GM18858 (cell line): ENCODE measurements at regions not wholly inside any gene's neighbourhood (a gene's known extent, or its start where the extent isn't known, plus 50 kb on each side); places are given as distances from the start of the nearest gene placed in this dataset.

Experiments used
- ATAC-seq: cut with Tn5 transposase; IDR thresholded peaks from one replicate; pipeline ENCODE4 v1.9.1; 2021; ENCODE audit not compliant: unreplicated experiment

DNA sequence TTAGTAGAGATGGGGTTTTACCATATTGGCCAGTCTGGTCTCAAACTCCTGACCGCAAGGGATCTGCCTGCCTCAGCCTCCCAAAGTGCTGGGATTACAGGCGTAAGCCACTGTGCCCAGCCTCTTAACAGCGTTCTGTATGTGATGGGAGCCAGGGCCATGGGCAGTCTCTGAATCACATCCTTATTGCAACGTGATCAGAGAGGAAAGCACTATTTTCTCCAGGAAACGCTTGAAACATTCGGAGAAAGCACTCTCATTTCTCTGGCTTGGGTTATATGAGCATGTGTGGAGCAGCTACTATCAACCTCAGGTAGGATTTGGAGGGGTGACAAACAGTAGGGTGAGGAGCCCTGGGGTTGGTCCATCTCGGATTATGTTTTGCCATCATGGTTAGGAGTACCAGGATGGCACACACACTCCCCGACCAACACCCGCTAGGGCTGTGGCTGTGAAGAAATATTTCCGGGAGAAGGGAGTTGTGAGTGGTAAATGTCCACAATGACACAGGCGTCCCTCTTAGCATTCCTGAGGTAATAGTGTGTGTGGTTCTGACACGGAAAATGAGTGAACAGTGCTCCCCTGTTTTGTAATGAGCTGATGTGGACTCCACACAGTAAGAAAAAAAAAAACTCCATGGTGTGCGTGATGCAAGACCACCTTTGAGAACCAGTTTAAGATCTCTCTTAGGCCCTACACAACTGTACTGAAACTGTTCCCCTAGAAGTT is 406.2 kb upstream of the ZNF608 start:
- no peak for ATAC-seq

DNA sequence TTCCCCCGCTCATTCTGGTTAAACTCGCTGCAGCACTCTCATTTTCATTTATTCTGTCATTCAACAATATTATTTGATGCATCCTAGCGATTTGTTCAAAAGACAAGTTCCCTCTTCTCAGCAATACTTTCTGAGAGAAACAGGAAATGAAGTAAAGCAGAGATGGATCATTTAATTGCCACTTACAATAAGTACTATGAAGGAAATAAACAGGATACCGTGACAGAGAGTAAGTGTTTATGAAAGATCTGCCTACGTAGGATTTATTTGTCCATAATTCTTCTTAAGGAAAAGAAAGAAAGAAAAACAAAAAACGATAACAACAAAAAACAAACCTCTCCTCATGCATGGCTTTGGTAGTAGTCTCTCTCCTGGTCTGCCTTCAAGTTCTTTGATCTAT is 406.8 kb upstream of the ZNF608 start:
- no peak for ATAC-seq

DNA sequence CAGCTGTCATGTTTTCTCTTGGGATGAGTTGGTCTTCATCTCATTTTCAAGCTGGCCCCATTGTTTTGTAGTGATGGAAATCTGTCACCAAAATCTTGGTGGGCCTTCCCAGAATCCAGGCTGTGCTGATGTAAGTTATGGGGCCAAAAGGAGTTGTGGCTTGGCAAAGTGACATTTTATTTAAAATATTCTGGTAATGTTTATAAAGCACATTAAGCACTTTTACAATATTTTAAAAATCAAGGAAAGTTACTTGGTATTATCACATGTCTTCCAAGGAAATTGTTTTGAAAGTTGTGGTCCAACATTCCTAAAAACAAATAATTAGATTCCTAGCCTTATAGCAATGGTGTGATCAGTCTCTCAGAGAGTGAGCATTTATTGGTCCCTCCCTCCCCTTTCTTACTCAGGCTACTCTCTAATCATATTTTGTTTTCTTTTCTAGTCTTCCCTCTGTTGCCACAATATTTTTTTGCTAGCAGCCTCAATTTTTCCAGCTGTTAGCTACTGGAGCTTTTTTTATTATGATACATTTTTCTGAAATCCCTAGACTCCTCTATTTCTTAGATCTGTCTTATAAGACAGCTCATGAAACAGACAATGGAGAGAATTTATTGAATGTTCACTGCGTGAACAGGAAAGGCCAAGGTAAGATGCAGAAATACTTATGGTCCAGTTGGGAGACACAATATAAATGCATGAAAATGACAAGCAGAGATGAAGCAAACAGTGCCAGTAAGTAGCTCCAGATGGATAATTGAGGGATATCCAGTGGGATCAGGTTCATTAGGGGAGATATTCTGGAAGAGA is 408.1 kb upstream of the ZNF608 start:
- no peak for ATAC-seq

DNA sequence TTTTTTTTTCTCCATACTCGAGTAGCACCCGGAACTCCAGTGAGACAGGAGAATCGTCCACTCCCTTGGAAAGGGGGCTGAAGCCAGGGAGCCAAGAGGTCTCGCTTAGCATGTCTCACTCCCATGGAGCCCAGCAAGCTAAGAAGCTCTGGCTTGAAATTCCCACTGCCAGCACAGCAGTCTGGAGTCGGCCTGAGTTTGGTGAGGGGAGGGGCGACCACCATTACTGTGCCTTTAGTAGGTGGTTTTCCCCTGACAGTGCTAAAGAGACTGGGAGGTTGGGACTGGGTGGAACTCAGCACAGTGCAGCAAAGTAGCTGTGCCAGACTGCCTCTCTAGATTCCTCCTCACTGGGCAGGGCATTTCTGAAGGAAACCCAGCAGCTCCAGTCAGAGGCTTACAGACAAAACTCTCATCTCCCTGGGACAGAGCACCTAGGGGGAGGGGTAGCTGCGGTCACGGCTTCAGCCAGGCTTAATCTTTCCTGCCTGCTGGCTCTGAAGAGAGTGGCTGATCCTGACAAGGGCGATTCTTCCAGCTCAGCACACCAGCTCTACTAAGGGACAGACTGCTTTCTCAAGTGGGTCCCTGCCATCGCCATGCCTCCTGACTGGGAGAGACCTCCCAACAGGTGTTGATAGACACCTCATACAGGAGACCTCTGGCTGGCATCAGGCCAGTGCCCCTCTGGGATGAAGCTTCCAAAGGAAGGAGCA is 414.5 kb upstream of the ZNF608 start:
- no peak for ATAC-seq

DNA sequence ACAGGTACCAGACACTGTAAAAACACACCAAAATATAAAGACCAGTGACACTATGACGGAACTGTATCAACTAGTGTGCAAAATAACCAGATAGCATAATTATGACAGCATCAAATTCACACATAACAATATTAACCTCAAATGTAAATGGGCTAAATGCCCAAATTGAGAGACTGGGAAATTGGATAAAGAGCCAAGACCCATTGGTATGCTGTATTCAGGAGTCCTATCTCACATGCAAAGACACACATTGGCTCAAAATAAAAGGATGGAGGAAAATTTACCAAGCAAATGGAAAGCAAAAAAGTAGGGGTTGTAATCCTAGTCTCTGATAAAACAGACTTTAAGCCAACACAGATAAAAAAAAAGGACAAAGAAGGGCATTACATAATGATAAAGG is 416.3 kb upstream of the ZNF608 start:
- no peak for ATAC-seq

DNA sequence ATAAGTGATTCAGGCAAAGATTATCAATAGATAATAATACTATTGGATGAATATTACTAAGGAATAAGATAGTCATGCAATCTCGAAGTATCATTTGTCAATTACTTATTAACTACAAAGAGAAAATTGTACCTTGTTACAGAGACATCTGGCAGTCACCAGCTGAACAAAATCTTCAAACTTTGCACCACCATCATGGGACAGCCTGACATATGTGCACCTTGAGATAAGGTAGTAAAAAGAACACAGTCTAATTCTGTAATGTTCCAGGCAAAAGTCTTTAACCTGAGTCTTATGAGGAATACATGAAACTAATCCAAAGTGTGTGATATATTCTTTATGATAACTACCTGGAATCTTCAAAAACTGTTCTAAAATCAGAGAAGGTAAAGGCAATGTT is 423.0 kb upstream of the ZNF608 start:
- no peak for ATAC-seq

DNA sequence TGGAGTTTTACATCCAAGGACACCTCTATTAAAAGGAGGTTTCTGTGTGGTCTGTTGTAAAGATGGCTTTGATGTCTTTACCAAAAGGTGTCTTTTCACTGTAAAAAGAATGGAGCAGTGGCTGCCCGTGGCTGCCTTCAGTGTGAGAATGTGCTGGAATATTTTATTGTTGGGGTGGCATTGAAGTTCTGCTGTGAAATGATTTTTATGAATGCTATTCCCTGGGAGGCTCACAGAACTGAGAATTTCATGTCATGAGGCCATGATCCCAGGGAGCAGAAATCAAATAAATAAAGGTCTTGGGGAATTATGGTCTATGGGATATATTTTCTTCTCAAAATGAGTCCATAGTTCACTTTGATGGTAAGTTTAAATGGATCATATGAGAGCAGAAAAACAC is 425.2 kb upstream of the ZNF608 start:
- no peak for ATAC-seq

DNA sequence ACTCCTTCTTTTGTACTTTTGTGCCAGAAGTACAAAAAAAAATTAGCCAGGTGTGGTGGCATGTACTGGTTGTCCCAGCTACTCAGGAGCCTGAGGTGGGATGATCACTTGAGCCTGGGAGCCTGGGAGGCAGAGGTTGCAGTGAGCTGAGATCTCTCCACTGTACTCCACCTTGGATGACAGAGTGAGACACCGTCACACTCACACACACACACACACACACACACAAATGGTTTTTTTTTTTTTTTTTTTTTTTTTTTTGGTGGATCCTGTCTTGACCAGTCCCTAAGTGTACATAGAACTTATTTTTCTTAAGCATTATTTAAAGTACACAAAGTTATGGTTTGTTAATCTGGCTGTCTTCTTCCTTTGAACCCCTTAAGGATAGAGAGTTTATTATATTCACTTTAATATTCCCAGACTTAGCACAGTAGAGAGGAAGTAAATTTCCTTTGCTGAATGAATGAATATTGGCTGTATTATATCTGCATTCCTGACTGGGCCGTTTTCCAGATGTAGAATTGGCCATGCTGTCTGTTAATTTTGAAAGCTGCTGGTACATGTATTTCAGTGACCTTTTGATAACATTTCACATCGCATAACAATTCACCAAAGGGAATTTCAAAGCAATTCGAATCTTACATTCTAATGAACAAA is 429.0 kb upstream of the ZNF608 start:
- ATAC-seq = no peak

DNA sequence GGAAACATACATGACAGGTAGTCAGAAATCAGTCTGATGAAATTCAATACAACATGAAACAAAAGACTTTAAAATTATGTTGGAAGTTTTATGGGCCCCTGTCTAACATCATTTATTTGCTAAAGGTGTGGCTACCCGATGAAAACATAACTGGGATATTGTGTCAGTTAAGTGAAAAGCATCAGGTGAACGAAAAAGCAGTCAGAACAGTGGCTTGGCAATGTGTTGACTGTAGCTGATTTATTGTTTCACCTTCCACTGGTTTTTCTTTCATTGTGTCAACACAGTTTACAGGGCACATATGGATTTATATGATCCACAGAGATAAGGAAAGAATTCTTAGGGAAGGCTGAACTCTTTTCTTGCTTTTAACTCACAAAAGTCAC is 429.6 kb upstream of the ZNF608 start:
- ATAC-seq = no peak

DNA sequence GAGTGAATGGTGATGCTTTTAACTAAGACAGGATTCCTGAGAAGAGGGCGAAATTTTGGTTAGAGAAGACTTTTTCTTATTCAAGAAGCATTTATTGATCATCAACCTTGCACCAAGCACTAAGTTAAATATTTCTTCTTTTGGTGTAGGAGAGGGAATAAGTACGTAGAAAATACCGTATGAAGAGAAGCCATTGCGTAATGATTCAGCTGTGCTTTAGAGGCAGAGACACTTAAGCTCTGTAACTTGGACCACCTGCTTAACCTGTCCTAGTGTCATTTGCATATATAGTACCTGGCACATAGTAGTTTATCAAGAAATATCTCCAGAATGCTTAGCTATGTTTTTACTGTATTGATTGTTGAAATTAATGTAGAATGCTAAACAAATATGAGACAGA is 430.9 kb upstream of the ZNF608 start:
- ATAC-seq = no peak

DNA sequence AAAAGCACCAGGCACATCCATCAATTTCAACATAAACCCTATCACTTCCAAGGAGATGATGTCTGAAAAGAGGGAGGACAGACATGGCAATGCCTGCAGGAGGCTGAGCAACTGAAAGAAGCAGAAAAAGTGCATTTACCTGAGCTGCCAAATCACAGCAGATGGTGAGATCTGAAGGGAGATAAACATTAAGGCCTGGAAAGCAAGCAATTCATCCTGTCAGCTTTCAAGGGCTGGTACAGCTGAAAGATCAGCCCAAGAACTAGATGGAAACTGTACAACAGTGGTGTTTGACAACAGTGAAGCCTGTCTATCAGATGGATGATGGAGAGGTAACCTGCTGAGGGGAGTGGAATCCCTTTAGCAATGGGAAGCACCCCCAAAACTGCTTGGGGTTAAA is 433.2 kb upstream of the ZNF608 start:
- no peak for ATAC-seq

DNA sequence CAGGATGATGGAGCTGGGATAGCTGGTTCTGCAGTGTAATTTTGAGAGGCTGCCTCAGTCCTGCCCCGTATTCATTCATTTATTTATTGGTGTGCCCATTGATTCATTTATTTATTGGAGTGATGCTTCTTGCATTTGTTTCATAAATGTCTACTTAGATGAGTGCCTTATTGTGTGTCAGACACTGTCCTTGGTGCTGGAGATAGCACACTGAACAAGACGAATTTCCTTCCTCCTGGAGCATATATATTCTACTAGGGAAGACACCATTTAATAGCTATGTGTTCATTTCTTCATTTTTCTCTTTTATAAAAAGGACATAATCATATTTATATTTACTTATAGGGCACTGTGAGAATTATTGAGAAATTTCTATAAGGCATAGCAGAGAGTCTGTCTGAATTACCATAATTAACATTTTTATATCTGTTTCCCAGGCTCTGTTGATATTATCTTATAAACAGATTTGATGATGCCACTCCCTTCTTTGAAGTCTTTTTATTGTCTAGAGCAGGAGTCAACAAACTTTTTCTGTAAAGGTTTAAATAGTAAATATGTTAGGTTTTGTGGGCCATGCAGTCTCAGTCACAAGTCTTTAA is 433.9 kb upstream of the ZNF608 start:
- ATAC-seq = no peak

DNA sequence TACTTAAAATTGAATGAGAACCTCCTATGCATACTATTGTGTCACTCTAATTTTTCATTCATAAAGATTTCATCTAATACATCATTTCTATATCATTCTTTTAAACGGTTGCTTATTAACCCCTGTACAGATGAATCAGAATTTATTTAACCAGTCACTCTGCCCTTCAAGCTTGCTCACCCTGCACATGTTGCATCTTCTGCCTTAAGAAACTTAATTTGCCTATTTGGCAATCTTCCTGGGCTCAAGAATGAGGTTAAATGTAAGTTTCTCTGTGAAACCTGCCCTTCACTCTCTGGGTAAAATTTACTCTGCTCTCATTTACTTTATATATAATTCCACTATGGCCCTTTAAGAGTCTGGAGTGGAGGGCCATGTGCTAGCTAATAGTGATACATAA is 434.7 kb upstream of the ZNF608 start:
- no peak for ATAC-seq

DNA sequence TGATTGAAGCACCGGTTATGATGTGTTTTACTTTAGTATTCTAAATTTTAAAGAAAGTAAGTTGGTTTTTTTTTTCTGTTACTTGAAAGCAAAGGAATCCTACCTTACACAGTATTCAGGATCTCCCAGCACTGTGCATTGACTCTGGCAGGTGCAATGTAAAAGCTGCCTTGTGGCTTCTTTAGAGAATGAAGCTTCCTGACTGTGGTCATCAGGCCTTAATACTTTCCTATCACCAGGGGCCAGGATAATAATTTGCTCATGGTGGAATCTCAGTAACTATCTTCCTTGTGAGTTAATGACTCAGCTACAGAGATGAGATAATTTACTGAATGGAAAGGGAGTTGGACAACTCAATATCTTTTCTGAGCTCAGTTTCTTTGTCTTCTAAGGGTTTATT is 435.5 kb upstream of the ZNF608 start:
- ATAC-seq = no peak

DNA sequence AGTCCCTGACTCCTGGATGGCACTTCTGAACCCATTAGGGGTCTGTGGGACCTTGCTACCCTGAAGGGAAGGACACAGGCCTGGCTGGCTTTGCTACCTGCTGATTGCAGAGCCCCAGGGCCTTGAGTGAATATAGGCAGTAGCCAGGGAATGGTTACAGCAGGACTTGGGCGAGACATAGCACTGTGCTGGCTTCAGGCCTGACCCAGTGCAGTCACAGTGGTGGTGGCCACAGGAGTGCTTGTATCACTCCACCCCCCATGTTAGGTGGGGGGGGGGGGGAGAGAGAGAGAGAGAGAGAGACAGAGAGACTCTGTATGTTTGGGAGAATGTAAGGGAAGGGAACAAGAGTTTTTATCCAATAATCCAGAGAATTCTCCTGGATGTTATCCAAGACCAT is 439.3 kb upstream of the ZNF608 start:
- no peak for ATAC-seq

DNA sequence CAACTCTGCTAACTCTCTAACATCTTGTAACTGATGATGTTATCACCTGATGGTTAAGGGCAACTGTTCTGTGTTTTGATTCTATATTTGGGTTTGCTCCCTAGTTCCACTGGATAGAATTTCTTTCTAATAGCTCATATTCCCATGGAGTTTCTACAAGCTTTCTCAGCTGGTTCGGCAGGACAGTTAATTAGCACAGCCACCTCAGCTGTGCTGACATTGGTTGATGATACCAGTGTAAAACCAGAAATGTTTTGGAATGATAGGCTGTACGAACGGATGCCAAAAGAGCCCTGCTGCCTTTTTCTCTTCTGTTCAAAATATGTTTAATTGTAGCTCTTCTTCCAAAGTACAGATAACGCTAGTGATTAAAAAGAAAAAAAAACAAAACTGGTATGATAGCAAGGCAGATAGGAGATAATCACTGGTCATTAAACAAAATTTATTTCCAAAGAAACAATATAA is 440.5 kb upstream of the ZNF608 start:
- ATAC-seq = no peak

DNA sequence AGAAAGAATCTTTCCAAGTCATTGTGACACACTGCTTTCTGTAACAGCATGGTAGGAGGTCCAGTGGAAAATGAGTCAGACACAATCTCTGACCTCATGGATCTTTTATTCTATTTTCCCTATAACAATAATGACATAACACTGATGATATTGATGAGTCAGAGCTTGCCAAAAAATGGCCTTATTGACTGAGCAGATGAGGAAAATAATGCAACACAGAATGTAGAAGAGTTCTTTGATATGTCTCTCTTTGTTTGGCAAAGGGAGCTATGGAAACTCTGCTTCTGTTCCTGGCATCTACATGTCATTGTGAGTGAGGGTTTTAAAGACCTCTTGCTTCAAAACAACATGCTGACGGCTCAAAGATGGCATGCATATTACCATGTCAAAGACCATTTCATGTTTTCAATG is 443.1 kb upstream of the ZNF608 start:
- no peak for ATAC-seq

DNA sequence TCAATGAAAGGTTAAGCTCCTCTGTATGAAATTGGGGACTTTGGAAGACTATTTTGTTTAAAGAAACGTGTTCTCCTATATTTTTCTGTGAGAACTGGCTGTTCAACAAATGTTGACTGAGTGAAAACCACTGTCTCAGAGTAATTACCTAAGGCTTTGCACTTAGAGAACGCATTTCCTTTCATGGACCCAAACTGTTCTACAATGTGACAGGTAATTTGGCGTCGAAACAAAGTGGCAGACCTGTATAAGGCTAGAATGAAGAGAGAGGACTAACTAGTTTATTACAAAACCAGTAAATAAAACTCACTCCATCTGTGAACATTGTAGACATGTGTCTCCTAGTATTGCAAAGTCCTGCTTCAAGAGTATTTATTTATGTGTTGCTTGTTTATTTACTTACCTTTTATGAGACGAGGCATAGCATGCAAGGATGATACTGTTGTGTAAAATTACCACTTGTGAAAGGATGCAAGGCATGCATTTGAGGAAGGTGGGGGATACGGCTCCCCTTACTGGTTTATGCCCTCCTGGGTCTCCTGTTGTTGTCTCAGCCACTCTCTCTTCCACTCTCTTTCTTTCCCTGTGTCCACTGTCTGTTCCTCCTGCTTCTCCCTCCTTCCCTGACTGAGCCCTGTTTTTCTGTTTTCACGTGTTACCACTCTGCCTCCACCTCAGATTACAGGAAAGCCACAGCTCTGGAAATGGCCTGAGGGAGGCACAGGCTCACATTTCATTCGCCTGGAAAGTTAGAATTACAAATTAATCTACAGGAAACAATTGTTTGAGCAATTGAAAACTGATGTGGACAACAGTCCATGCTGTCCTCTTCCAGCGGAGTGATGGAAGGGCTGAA is 444.0 kb upstream of the ZNF608 start:
- ATAC-seq = no peak

DNA sequence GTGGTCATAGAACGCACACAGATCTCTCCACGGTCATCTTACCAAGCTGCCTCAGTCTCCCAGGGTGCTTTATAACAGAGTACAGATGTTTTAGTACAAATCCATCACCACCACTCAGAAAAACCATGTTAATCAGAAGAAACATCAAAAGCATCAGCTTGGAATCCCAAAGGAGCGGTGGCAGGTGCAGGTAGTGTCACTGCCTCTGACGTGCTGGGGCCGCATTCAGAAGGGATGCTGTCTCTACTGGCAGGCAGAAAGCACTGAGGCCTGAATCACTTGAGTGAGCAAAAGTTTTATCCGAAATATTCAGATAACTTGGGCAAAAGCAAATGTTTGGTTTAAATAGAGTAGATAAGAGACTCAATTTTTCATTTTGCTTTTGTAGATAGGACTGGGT is 448.4 kb upstream of the ZNF608 start:
- no peak for ATAC-seq

DNA sequence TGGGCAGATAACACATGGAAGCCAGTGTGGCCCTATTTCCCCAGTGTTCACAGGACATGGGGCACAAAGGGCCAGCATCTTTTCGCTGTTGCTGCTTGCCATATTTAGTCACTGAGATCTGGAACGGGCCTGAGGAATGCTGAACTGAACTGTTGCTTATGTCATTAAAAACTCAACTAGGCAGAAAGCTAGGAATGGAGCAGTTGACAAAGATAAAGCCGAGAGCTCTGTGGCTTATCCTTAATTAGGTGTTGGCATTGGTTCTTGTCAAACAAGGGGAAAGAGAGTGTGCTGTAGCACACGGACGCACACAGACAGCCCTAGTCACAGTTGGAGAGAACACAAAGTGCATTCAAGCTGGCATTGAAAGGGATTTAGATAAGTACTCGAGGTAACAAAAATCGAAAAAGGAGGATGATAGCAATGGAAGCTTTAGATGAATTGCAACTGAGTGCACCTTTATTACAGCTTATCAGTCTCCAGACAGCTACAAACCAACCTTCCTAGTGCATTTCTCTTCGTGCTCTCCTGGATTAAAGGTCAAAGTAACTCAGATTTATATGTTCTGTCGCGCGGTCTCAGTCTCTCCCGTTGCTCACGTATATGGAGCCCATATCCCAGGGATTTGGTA is 450.2 kb upstream of the ZNF608 start:
- ATAC-seq = no peak
